Epithelial cell of esophagus (primary cell): ENCODE measurements at regions not wholly inside any gene's neighbourhood (a gene's known extent, or its start where the extent isn't known, plus 50 kb on each side); places are given as distances from the start of the nearest gene placed in this dataset.
"Not testable (repeated sequence)": the region's sequence is repeated elsewhere in the genome, so short reads cannot be mapped to it uniquely, and the experiment has no call there.

Experiments
- DNase-seq: peaks from one replicate; pipeline ENCODE4 v3.0.0; 2010; ENCODE audit warnings: low read depth
- H3K4me3 ChIP-seq: 2 replicates; pipeline ENCODE4 v1.5.1; 2011; ENCODE audit warnings: mild to moderate bottlenecking, low read length, control low read depth
- TF ChIP-seq, protein P1 (sequence below): IDR thresholded peaks from 2 replicates; pipeline ENCODE4 v1.5.1; 2011; ENCODE audit warnings: low read depth, mild to moderate bottlenecking, low read length, control low read depth, inconsistent platforms; ENCODE audit not compliant: insufficient read depth; ENCODE audit errors: missing control alignments

- no peak for DNase-seq
- TF ChIP-seq, protein P1, sequence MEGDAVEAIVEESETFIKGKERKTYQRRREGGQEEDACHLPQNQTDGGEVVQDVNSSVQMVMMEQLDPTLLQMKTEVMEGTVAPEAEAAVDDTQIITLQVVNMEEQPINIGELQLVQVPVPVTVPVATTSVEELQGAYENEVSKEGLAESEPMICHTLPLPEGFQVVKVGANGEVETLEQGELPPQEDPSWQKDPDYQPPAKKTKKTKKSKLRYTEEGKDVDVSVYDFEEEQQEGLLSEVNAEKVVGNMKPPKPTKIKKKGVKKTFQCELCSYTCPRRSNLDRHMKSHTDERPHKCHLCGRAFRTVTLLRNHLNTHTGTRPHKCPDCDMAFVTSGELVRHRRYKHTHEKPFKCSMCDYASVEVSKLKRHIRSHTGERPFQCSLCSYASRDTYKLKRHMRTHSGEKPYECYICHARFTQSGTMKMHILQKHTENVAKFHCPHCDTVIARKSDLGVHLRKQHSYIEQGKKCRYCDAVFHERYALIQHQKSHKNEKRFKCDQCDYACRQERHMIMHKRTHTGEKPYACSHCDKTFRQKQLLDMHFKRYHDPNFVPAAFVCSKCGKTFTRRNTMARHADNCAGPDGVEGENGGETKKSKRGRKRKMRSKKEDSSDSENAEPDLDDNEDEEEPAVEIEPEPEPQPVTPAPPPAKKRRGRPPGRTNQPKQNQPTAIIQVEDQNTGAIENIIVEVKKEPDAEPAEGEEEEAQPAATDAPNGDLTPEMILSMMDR, result no peak
- no peak overlapping the region for H3K4me3 ChIP-seq
Observed at GRCh38 chr1:230476622-230477003, 50.5 kb upstream of the PGBD5 start.

DNA sequence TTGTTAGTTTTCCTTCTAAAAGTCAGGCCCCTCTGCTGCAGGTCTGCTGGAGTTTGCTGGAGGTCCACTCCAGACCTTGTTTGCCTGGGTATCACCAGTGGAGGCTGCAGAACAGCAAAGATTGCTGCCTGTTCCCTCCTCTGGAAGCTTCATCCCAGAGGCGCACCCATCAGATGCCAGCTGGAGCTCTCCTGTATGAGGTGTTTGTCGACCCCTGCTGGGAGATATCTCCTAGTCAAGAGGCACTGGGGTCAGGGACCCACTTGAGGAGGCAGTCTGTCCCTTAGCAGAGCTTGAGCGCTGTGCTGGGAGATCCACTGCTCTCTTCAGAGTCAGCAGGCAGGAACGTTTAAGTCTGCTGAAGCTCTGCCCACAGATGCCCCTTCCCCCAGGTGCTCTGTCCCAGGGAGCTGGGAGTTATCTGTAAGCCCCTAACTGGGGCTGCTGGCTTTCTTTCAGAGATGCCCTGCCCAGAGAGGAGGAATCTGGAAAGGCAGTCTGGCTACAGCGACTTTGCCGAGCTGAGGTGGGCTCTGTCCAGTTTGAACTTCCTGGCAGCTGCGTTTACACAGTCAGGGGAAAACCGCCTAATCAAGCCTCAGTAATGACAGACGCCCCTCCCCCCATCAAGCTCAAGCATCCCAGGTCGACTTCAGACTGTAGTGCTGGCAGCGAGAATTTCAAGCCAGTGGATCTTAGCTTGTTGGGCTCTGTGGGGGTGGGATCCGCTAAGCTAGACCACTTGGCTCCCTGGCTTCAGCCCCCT is 49.9 kb upstream of the PGBD5 start:
- H3K4me3 ChIP-seq, DNase-seq: not testable (repeated sequence)
